Testis (tissue), 2 donors: ENCODE measurements at regions not wholly inside any gene's neighbourhood (a gene's known extent, or its start where the extent isn't known, plus 50 kb on each side); places are given as distances from the start of the nearest gene placed in this dataset.

ENCODE experiments used
- DNase-seq: peaks from one replicate; pipeline ENCODE4 v3.0.0-alpha.2; 2019
- H3K27ac ChIP-seq, 2 donors: fragments of 200-600 bp; sonication (generic); one replicate each; pipeline ENCODE4 v1.5.1; 2019
- H3K27me3 ChIP-seq: fragments of 200-600 bp; sonication (generic); one replicate; pipeline ENCODE4 v1.5.1; 2019
- H3K36me3 ChIP-seq: fragments of 200-600 bp; sonication (generic); one replicate; pipeline ENCODE4 v1.5.1; 2017; ENCODE audit warnings: low read depth; ENCODE audit errors: missing control alignments
- H3K4me1 ChIP-seq: fragments of 200-600 bp; sonication (generic); one replicate; pipeline ENCODE4 v1.5.1; 2019
- H3K4me3 ChIP-seq, 2 donors: fragments of 200-600 bp; sonication (generic); one replicate each; pipeline ENCODE4 v1.5.1; 2017 to 2019
- H3K9me3 ChIP-seq: fragments of 200-600 bp; sonication (generic); one replicate; pipeline ENCODE4 v1.5.1; 2017
- CTCF ChIP-seq, 3 experiments: fragments of 450-650 bp in 2 of 3; fragments of 200-600 bp in 1 of 3; sonication (generic) in 1 of 3; IDR thresholded peaks; one replicate each; pipeline ENCODE4 v1.5.1; 2016 to 2019; ENCODE audit warnings: antibody characterized with exemption in 3 of 3, mild to moderate bottlenecking in 2 of 3, moderate library complexity in 1 of 3
- POLR2A ChIP-seq: fragments of 450-650 bp; IDR thresholded peaks from one replicate; pipeline ENCODE4 v1.6.1; 2017; ENCODE audit warnings: antibody characterized with exemption, mild to moderate bottlenecking, moderate library complexity
- WGBS, 2 donors: methylation state at CpG; one replicate each; pipeline ENCODE4 v1.1.5; 2018; 5-methylcytosine and 5-hydroxymethylcytosine counted together
- intact Hi-C: fragments of 100-400 bp; cut with DNase I; formaldehyde crosslinking; loops from one replicate; pipeline ENCODE4 v1.15.1; 2023; ENCODE audit warnings: low total_unique reads
- microRNA-seq, 2 donors: library from miRNA; unstranded; fragments of <30 nt; microRNA quantifications; one replicate each; pipeline ENCODE4, GENCODE V29; 2016; ENCODE audit warnings: borderline number of aligned reads in 2 of 2, borderline replicate concordance in 1 of 2
- small RNA-seq, 2 donors: library from RNA; depleted of rRNA; stranded (forward); fragments of <200 nt; gene quantifications; one replicate each; pipeline ENCODE3, GENCODE V24; 2016

DNA sequence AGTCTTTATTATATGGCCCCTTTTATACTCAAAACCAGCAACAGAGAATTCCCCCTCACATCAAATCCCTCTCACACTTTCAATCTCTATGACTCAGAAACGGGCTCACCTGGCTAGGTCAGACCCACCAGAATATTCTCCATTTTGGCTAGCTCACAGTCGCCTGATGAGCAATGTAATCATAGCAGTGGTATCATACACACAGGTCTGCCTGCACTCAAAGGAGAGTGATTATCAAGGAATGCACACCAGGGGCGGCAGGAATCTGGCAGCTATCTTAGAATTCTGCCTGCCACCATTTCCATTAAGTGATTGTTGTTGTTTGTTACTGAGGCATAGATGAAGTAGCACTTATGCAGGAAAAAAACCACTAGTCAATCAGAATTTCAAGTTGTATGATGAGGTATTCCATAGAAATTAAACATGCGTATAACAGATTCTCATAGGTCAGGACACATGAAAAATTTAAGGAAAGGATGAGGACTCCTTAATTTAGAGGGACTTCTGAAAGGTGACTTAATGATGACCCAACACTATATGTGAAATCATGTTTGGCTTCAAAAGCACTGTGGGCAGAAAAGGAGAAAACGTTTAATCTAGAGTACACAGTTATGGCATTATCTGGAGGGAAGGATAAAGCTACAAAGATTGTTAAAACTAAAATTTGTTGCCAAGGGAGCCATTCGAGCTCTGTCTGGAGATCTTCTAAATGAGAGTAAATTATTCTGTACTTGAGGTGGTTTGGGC, 185.8 kb upstream of the DDI1 start:
- intact Hi-C loops = no loop called here
- Histone ChIP-seq H3K27me3 (no peaks in the 10 kb centered on the region), H3K4me1 (no peaks in the 10 kb centered on the region), H3K27ac (no peak overlapping the region), H3K36me3 (no peaks in the 10 kb centered on the region), H3K4me3 (no peak overlapping the region), H3K9me3 (no peaks in the 10 kb centered on the region)
- WGBS, 2 donors = 58 to 65% methylated on average over 6 of the region's 6 CpGs
- TF ChIP-seq CTCF (IDR thresholded peaks at IDR 0.05) = no peak
- no peak for TF ChIP-seq POLR2A
- no peak for DNase-seq

- DNase-seq = no peak
- Histone ChIP-seq H3K4me3 (no peak overlapping the region), H3K9me3 (no peaks in the 10 kb centered on the region), H3K27ac (no peak overlapping the region), H3K27me3 (no peaks in the 10 kb centered on the region), H3K36me3 (no peaks in the 10 kb centered on the region), H3K4me1 (no peaks in the 10 kb centered on the region)
- WGBS, 2 donors = 30 to 39% methylated on average over 3 of the region's 3 CpGs
- TF ChIP-seq POLR2A = no peak
- TF ChIP-seq CTCF (IDR thresholded peaks at IDR 0.05) = no peak
- intact Hi-C loops = no loop called here
These were observed 185.2 kb upstream of the DDI1 start for GRCh38 chr11:103851166-103851651.

Small RNA genes in the stretch of these regions (microRNA-seq; reads per million reads assigned to microRNA genes)
- 0 reads per million in 2 donors for gene MIR4693

Small RNA genes in the stretch of these regions (small RNA-seq; reads per million reads assigned to genes)
- 0 reads per million in 2 donors for gene MIR4693
